Choroid plexus epithelial cell (primary cell): ENCODE measurements at regions not wholly inside any gene's neighbourhood (a gene's known extent, or its start where the extent isn't known, plus 50 kb on each side); places are given as distances from the start of the nearest gene placed in this dataset.

Experiments
- DNase-seq: peaks from one replicate; pipeline ENCODE4 v3.0.0-alpha.2; 2010; ENCODE audit warnings: low read depth
- H3K4me3 ChIP-seq: 2 replicates; pipeline ENCODE4 v1.5.1; 2011; ENCODE audit warnings: low read depth, mild to moderate bottlenecking, control low read depth, low read length, moderate library complexity
- TF ChIP-seq, protein P1 (sequence below): conservative IDR thresholded peaks from 2 replicates; pipeline ENCODE4 v1.5.1; 2011; ENCODE audit warnings: low read depth, mild to moderate bottlenecking, control low read depth, inconsistent platforms, low read length, moderate library complexity

DNA sequence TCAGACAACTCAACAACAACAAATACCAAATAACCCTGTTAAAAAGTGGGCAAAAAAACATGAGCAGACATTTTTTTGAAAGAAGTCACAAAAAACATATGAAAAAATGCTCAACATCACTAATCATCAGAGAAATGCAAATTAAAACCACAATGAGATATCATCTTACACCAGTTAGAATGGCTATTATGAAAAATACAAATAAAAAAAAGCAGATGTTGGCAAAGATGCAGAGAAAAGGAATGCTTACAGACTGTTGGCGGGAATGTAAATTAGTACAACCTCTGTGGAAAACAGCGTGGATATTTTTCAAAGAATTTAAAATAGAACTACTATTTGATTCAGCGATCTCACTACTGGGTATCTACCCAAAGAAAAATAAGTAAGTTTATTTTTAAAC is 114.0 kb downstream of the SLC38A4 start:
- no peak overlapping the region for H3K4me3 ChIP-seq
- peak; percentile 13 for DNase-seq
- TF ChIP-seq, protein P1, sequence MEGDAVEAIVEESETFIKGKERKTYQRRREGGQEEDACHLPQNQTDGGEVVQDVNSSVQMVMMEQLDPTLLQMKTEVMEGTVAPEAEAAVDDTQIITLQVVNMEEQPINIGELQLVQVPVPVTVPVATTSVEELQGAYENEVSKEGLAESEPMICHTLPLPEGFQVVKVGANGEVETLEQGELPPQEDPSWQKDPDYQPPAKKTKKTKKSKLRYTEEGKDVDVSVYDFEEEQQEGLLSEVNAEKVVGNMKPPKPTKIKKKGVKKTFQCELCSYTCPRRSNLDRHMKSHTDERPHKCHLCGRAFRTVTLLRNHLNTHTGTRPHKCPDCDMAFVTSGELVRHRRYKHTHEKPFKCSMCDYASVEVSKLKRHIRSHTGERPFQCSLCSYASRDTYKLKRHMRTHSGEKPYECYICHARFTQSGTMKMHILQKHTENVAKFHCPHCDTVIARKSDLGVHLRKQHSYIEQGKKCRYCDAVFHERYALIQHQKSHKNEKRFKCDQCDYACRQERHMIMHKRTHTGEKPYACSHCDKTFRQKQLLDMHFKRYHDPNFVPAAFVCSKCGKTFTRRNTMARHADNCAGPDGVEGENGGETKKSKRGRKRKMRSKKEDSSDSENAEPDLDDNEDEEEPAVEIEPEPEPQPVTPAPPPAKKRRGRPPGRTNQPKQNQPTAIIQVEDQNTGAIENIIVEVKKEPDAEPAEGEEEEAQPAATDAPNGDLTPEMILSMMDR: no peak

DNA sequence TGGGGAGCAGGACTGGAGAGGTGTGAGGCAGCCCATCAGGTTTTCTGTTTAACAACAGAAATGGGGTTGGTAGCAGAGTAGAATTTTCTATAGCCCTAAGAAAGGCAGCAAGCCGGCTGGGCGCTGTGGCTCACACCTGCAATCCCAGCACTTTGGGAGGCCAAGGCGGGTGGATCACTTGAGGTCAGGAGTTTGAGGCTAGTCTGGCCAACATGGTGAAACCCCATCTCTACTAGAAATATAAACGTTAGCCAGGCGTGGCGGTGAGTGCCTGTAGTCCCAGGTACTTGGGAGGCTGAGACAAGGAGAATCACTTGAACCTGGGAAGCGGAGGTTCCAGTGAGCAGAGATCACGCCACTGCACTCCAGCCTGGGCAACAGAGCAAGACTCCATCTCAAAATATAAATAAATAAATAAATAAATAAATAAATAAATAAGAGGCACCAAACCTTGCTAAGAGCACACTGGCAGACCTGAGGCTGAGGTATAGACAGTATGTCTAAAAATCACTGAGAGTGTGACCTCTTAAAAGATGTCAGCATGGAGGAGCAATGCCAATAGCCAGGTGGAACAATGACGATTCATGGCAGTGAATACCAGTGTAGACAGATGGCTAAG is 115.6 kb downstream of the SLC38A4 start:
- no peak overlapping the region for H3K4me3 ChIP-seq
- DNase-seq: no peak
- TF ChIP-seq, protein P1: no peak

DNA sequence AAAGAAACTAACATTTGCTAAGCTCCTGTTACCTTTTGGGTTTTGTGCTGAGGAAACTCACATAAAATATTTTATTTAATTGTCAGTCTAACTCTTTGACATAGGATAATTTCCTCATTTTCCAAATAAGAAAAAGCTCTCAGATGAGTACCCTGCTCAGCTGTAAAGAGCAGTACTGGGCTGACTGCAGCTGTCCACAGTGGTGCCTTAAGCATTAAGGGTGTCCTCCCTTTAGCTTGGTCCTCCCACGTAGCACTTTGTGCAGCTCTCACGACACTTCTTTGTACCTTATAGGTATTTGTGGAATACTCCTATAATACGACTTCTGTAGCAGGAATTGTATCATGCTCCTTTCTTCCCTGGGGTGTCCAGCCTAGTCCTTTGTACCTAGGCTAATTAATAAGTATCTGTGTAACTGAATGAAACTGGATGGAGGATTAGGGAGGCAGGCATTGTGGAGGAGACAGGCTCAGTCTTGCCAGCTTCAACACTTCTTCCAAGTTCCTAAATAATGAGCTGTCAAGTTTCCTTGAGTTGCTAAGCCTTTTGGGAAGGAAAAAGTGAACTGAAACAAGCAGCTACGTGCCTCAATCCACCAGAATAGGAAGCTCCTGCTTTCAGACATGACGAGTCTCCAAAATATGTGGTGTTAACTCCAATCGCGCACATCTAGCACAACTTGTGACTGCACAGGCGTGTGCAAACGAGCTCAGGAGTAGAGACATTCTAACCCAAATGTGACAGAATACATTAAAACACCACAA is 123.0 kb downstream of the SLC38A4 start:
- TF ChIP-seq, protein P1: no peak
- DNase-seq: peak; percentile 15
- no peak overlapping the region for H3K4me3 ChIP-seq

DNA sequence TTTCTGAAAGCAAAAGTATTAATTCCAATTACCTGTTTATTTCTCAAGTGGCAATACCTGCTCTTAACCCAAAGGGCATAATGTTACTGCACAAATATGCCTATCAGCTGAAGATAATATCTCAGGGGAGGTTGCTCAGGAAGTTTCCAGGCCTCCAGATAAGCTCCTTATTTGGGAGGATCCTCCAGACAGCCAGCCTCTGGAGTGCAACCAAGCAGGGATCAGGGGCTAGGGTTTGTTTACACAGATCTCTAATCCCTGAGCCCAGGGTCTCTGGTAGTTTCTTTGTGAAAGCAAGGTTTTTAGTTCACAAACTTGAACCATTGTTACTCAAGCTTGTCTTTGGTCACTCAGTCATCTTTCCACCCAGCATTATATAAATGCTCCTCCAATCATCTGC is 124.4 kb downstream of the SLC38A4 start:
- no peak for DNase-seq

DNA sequence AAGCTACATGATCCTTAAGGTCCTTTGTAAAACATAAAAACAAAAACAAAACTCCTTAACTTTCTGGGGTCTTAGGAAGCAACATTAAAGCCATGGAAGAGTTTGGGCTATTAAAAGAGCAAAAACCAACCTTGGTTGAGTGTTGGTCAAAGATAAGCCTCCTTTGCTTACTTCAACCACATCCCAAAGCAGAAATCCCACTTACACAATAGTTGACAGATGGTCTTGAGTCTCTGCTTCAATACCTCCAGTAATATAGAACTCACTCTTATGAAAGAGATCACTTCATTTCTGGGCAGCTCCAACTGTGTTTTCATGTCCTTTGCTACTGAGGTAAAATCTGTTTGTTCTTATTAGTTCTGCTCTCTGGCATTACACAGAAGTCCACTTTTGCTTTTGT is 125.8 kb downstream of the SLC38A4 start:
- TF ChIP-seq, protein P1: no peak
- no peak for DNase-seq
- no peak overlapping the region for H3K4me3 ChIP-seq

More for the DNA sequence above, 124.4 kb downstream of the SLC38A4 start:
- TF ChIP-seq, protein P1: no peak
- no peak overlapping the region for H3K4me3 ChIP-seq

DNA sequence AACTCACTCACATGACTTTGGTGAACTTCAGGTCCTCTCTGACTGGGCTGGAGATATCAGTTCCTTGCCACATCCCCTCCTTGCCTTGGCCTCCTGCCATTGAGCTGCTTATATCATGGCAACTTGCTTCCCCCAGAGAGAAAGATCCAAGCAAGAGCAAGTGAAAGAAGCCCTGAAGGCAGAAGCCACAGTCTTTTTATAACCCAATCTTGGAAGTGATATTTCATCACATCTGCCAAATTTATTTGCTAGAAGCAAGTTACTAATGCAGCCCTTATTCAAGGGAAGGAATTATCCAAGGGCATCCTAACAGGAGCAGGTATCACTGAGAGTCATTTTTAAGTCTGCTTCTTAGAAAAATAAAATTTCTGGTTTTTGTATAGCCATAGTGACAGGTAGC is 127.8 kb downstream of the SLC38A4 start:
- no peak for DNase-seq
- H3K4me3 ChIP-seq: no peak overlapping the region
- TF ChIP-seq, protein P1: no peak

DNA sequence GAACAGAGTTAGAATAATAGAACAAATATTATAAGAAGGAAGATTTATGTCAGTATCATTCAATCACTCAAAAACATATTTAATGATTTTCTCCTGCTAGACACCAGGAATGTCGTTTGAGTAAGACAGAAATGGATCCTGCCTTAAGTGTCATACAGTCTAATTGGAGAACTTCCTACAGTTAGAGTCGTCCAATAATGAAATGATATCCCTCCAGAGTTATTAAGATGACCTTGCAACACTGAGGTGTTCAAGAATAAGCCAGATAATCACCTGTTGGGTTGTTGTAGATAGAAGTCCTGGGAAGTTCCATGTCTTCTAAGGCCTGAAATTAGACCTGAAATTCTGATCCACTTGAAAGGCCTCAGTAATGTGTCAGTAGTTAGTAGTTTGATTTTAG is 132.3 kb downstream of the SLC38A4 start:
- TF ChIP-seq, protein P1: no peak
- H3K4me3 ChIP-seq: no peak overlapping the region
- DNase-seq: no peak
